H1 (cell line): ENCODE measurements at regions not wholly inside any gene's neighbourhood (a gene's known extent, or its start where the extent isn't known, plus 50 kb on each side); places are given as distances from the start of the nearest gene placed in this dataset.

Experiments
- CTCF ChIA-PET: fragments of 300-600 bp; sonication (Branson Sonifier 250); formaldehyde crosslinking; loops from one replicate; lab custom pipeline; 2021; ENCODE audit not compliant: partially characterized antibody; lab: Charles Lee
- POLR2A ChIA-PET: fragments of 300-600 bp; sonication (Branson Sonifier 250); formaldehyde crosslinking; loops from one replicate; lab custom pipeline; 2021; ENCODE audit warnings: inconsistent platforms; ENCODE audit not compliant: partially characterized antibody; lab: Charles Lee
- DNase-seq, 2 experiments: peaks; one replicate each; pipeline versions ENCODE4 v3.0.0 to v3.0.0-alpha.2; 2010 to 2022; ENCODE audit warnings: low spot score in 2 of 2, low read depth in 1 of 2, mixed read lengths in 1 of 2
- FAIRE-seq: peaks from 2 replicates; lab custom pipeline; 2011; peaks lifted over from hg19 to GRCh38; lab: Jason Lieb, UNC
- H2AFZ ChIP-seq: 2 replicates; pipeline ENCODE4 v1.8.1; 2012; ENCODE audit warnings: low read length, inconsistent platforms
- H2AK5ac ChIP-seq: 2 replicates; pipeline ENCODE4 v1.6.1; 2013; ENCODE audit warnings: low read depth, low read length
- H2BK120ac ChIP-seq: replicated peaks from 2 replicates; pipeline ENCODE3; 2013; ENCODE audit warnings: low read depth, low read length, inconsistent platforms
- H2BK12ac ChIP-seq: 2 replicates; pipeline ENCODE4 v1.6.1; 2013; ENCODE audit warnings: low read depth, low read length
- H2BK15ac ChIP-seq: 2 replicates; pipeline ENCODE4 v1.6.1; 2013; ENCODE audit warnings: low read length
- H2BK20ac ChIP-seq: 2 replicates; pipeline ENCODE4 v1.6.1; 2013; ENCODE audit warnings: low read length
- H2BK5ac ChIP-seq: 2 replicates; pipeline ENCODE4 v1.6.1; 2013; ENCODE audit warnings: low read depth, low read length
- H3K14ac ChIP-seq: 2 replicates; pipeline ENCODE4 v1.6.1; 2013; ENCODE audit warnings: inconsistent platforms; ENCODE audit not compliant: insufficient read length
- H3K18ac ChIP-seq: 2 replicates; pipeline ENCODE4 v1.6.1; 2013; ENCODE audit warnings: low read length; ENCODE audit errors: extremely low read depth
- H3K23ac ChIP-seq: 2 replicates; pipeline ENCODE4 v1.6.1; 2013; ENCODE audit warnings: inconsistent platforms; ENCODE audit not compliant: insufficient read length
- H3K23me2 ChIP-seq: 2 replicates; pipeline ENCODE4 v1.6.1; 2013; ENCODE audit warnings: low read depth, low read length
- H3K27ac ChIP-seq: 2 replicates; pipeline ENCODE4 v1.6.1; 2011; ENCODE audit warnings: low read depth, low read length, inconsistent platforms
- H3K27me3 ChIP-seq, 4 experiments: replicated peaks in 1 of 4; 1 replicate in 1 of 4; 2 replicates in 3 of 4; pipeline versions ENCODE4 v1.6.1 to v1.8.1; 2011 to 2013; ENCODE audit warnings: low read length in 3 of 4, mild to moderate bottlenecking in 3 of 4, inconsistent platforms in 2 of 4, mixed read lengths in 2 of 4, moderate library complexity in 1 of 4; ENCODE audit not compliant: control insufficient read depth in 3 of 4, insufficient read depth in 3 of 4; ENCODE audit errors: extremely low read depth in 1 of 4
- H3K36me3 ChIP-seq, 4 experiments: 2 replicates each; pipeline versions ENCODE4 v1.6.1 to v1.8.1; 2011 to 2013; ENCODE audit warnings: mild to moderate bottlenecking in 4 of 4, low read length in 3 of 4, moderate library complexity in 2 of 4, control low read depth in 1 of 4, inconsistent platforms in 1 of 4; ENCODE audit not compliant: insufficient read depth in 4 of 4, control insufficient read depth in 2 of 4
- H3K4ac ChIP-seq: replicated peaks from 2 replicates; pipeline ENCODE3; 2013; ENCODE audit warnings: low read length, low read depth, mixed read lengths, inconsistent platforms; ENCODE audit not compliant: insufficient read length
- H3K4me1 ChIP-seq, 4 experiments: replicated peaks in 1 of 4; 1 replicate in 1 of 4; 2 replicates in 3 of 4; pipeline versions ENCODE4 v1.6.1 to v1.8.1; 2011 to 2013; ENCODE audit warnings: low read length in 3 of 4, inconsistent platforms in 2 of 4, mixed read lengths in 1 of 4; ENCODE audit not compliant: insufficient read depth in 4 of 4, control insufficient read depth in 3 of 4
- H3K4me2 ChIP-seq, 2 experiments: 2 replicates each; pipeline versions ENCODE4 v1.6.1 to v1.8.1; 2011 to 2013; ENCODE audit warnings: low read depth in 2 of 2, low read length in 2 of 2, control low read depth in 1 of 2, inconsistent platforms in 1 of 2, mild to moderate bottlenecking in 1 of 2; ENCODE audit not compliant: insufficient read depth in 1 of 2
- H3K4me3 ChIP-seq, 4 experiments: fragments of 200-600, 300-600 bp in 1 of 4; sonication (generic), shearing (Covaris generic), sonication (Bioruptor Twin) in 1 of 4; 2 replicates each; pipeline versions ENCODE4 v1.5.1 to v1.8.1; 2011 to 2016; ENCODE audit warnings: low read length in 4 of 4, low read depth in 3 of 4, control low read depth in 2 of 4, inconsistent platforms in 2 of 4, mild to moderate bottlenecking in 2 of 4, mixed read lengths in 1 of 4, moderate library complexity in 1 of 4; ENCODE audit not compliant: insufficient read depth in 2 of 4; ENCODE audit errors: extremely low read depth in 1 of 4
- H3K56ac ChIP-seq: replicated peaks from 2 replicates; pipeline ENCODE3; 2013; ENCODE audit warnings: low read depth, mild to moderate bottlenecking, mixed read lengths, low read length, inconsistent platforms; ENCODE audit not compliant: insufficient read length
- H3K79me1 ChIP-seq: 2 replicates; pipeline ENCODE4 v1.6.1; 2013; ENCODE audit warnings: low read depth, low read length, control low read depth
- H3K79me2 ChIP-seq, 2 experiments: 2 replicates each; pipeline versions ENCODE4 v1.6.1 to v1.8.1; 2012 to 2013; ENCODE audit warnings: low read length in 2 of 2, mild to moderate bottlenecking in 2 of 2, inconsistent platforms in 1 of 2; ENCODE audit not compliant: insufficient read depth in 2 of 2, control insufficient read depth in 1 of 2
- H3K9ac ChIP-seq, 4 experiments: replicated peaks in 1 of 4; 1 replicate in 1 of 4; 2 replicates in 3 of 4; pipeline versions ENCODE4 v1.6.1 to v1.8.1; 2011 to 2013; ENCODE audit warnings: low read depth in 3 of 4, low read length in 3 of 4, control low read depth in 2 of 4, mild to moderate bottlenecking in 2 of 4, moderate library complexity in 2 of 4, inconsistent platforms in 1 of 4; ENCODE audit errors: extremely low read depth in 1 of 4
- H3K9me3 ChIP-seq, 2 experiments: 2 replicates each; pipeline versions ENCODE4 v1.6.1 to v1.8.1; 2012 to 2013; ENCODE audit warnings: mild to moderate bottlenecking in 2 of 2, moderate library complexity in 2 of 2, control low read depth in 1 of 2, inconsistent platforms in 1 of 2, low read depth in 1 of 2, low read length in 1 of 2, mixed read lengths in 1 of 2; ENCODE audit not compliant: insufficient read depth in 2 of 2
- H4K20me1 ChIP-seq, 2 experiments: replicated peaks in 1 of 2; 2 replicates each; pipeline versions ENCODE3 to v1.8.1; 2011 to 2013; ENCODE audit warnings: inconsistent platforms in 2 of 2, low read length in 2 of 2, mild to moderate bottlenecking in 1 of 2; ENCODE audit not compliant: insufficient read depth in 2 of 2, control insufficient read depth in 1 of 2
- H4K5ac ChIP-seq: 2 replicates; pipeline ENCODE4 v1.6.1; 2013; ENCODE audit warnings: low read length, low read depth, mixed read lengths, inconsistent platforms; ENCODE audit not compliant: insufficient read length
- H4K8ac ChIP-seq: 2 replicates; pipeline ENCODE4 v1.8.0; 2013; ENCODE audit warnings: mild to moderate bottlenecking, moderate library complexity, low read length, inconsistent platforms; ENCODE audit not compliant: insufficient read depth; ENCODE audit errors: extremely low read depth
- H4K91ac ChIP-seq: replicated peaks from 2 replicates; pipeline ENCODE3; 2013; ENCODE audit warnings: low read length, mixed read lengths, inconsistent platforms; ENCODE audit not compliant: insufficient read length
- BCL11A ChIP-seq, 2 experiments: IDR thresholded peaks; one replicate each; pipeline ENCODE4 v1.6.1; 2011; ENCODE audit warnings: low read depth in 2 of 2, low read length in 2 of 2, mild to moderate bottlenecking in 2 of 2
- KDM5A ChIP-seq: fragments of 200-600 bp; IDR thresholded peaks from 2 replicates; pipeline ENCODE4 v1.7.1; 2012; ENCODE audit warnings: mild to moderate bottlenecking, low read length, inconsistent platforms, mixed read lengths
- MAX ChIP-seq: IDR thresholded peaks from 2 replicates; pipeline ENCODE4 v1.6.1; 2012; ENCODE audit warnings: inconsistent platforms
- NRF1 ChIP-seq: IDR thresholded peaks from 2 replicates; pipeline ENCODE4 v1.6.1; 2011; ENCODE audit warnings: mild to moderate bottlenecking, low read depth, low read length, improper control_type of control experiment
- RNF2 ChIP-seq: fragments of 200-900, 300-1000 bp; sonication (generic); IDR thresholded peaks from 2 replicates; pipeline ENCODE4 v1.7.1; 2016; ENCODE audit warnings: borderline replicate concordance, low read depth, mild to moderate bottlenecking, antibody characterized with exemption, low read length; ENCODE audit not compliant: poor library complexity, severe bottlenecking; ENCODE audit errors: missing control alignments
- SIRT6 ChIP-seq: IDR thresholded peaks from one replicate; pipeline ENCODE4 v1.7.1; 2012; ENCODE audit warnings: low read length, inconsistent platforms
- TEAD4 ChIP-seq: IDR thresholded peaks from 2 replicates; pipeline ENCODE4 v1.6.1; 2012; ENCODE audit warnings: low read depth, low read length, inconsistent platforms, mixed read lengths
- WGBS, 2 experiments: shearing (Covaris generic) in 1 of 2; methylation state at CpG; one replicate each; pipeline versions ENCODE4 v1.1.6 to v1.1.7; 2013 to 2015; ENCODE audit warnings: low lambda C conversion rate in 2 of 2, mixed read lengths in 2 of 2, inconsistent platforms in 1 of 2, low coverage in 1 of 2, missing lambda C conversion rate in 1 of 2; ENCODE audit not compliant: insufficient replicate concordance in 2 of 2, insufficient coverage in 1 of 2, insufficient read length in 1 of 2; ENCODE audit errors: extremely low coverage in 1 of 2, missing lambda C conversion rate in 1 of 2; 5-methylcytosine and 5-hydroxymethylcytosine counted together

GRCh38 chr18:47710451-47710850 is 220.0 kb downstream of the SMAD2 start:
- no peak overlapping the region for H2BK20ac ChIP-seq
- no peaks in the 10 kb centered on the region for H3K4me1 ChIP-seq
- H3K27ac ChIP-seq, result no peak overlapping the region
- no peaks in the 10 kb centered on the region for H3K79me2 ChIP-seq
- no peak overlapping the region for H2AFZ ChIP-seq
- H2BK12ac ChIP-seq, result no peak overlapping the region
- DNase-seq (no peak), FAIRE-seq (no peak)
- H2BK5ac ChIP-seq, result no peak overlapping the region
- WGBS, 2 experiments, result 76% methylated on average over 2 of the region's 2 CpGs; no CpG with 5 or more reads in 1 of the 2 experiments
- no peaks in the 10 kb centered on the region for H3K27me3 ChIP-seq
- no peak overlapping the region for H3K23ac ChIP-seq
- ChIA-PET POLR2A (no interaction called here), CTCF (interaction anchor here (0.7 to 1.9 kb wide), 7 partner anchors 14 to 165 kb away, joined by 3 to 6 read pairs (median 4); no protein-coding TSS in a partner anchor)
- no peak overlapping the region for H3K14ac ChIP-seq
- H3K4ac ChIP-seq, result no peak overlapping the region
- no peaks in the 10 kb centered on the region for H4K20me1 ChIP-seq
- no peaks in the 10 kb centered on the region for H3K36me3 ChIP-seq
- no peak overlapping the region for H3K56ac ChIP-seq
- TF ChIP-seq NRF1 (no peak), MAX (no peak), BCL11A (IDR thresholded peaks at IDR 0.05; ENCODE audit: low read depth in 2 of 2, low read length in 2 of 2) (no peak), TEAD4 (no peak), KDM5A (no peak), RNF2 (no peak), SIRT6 (no peak)
- no peaks in the 10 kb centered on the region for H3K9me3 ChIP-seq
- no peak overlapping the region for H3K18ac ChIP-seq
- no peak overlapping the region for H2BK120ac ChIP-seq
- H2BK15ac ChIP-seq, result no peak overlapping the region
- H3K4me3 ChIP-seq, result no peak overlapping the region
- H4K5ac ChIP-seq, result no peak overlapping the region
- H2AK5ac ChIP-seq, result no peak overlapping the region
- H3K9ac ChIP-seq, result no peak overlapping the region
- H4K91ac ChIP-seq, result no peak overlapping the region
- no peaks in the 10 kb centered on the region for H3K79me1 ChIP-seq
- H3K23me2 ChIP-seq, result no peaks in the 10 kb centered on the region
- H4K8ac ChIP-seq, result no peak overlapping the region
- H3K4me2 ChIP-seq, result no peak overlapping the region
